Transverse colon (tissue), 4 donors: ENCODE measurements at regions not wholly inside any gene's neighbourhood (a gene's known extent, or its start where the extent isn't known, plus 50 kb on each side); places are given as distances from the start of the nearest gene placed in this dataset.

Source experiments
- DNase-seq: peaks from one replicate; pipeline ENCODE4 v3.0.0-alpha.2; 2019
- H3K27ac ChIP-seq, 4 donors: fragments of 200-600 bp; sonication (generic); 2 replicates each; pipeline ENCODE4 v1.5.1; 2016 to 2018; ENCODE audit warnings: inconsistent platforms in 4 of 4
- H3K27me3 ChIP-seq: fragments of 200-600 bp; sonication (generic); 2 replicates; pipeline ENCODE4 v1.5.1; 2017; ENCODE audit warnings: inconsistent platforms
- H3K36me3 ChIP-seq, 4 donors: fragments of 200-600 bp; sonication (generic); 2 replicates each; pipeline ENCODE4 v1.5.1; 2017 to 2019; ENCODE audit warnings: inconsistent platforms in 4 of 4
- H3K4me1 ChIP-seq, 4 donors: fragments of 200-600 bp; sonication (generic); 2 replicates each; pipeline ENCODE4 v1.5.1; 2017 to 2020; ENCODE audit warnings: inconsistent platforms in 4 of 4
- H3K4me3 ChIP-seq, 4 donors: fragments of 200-600 bp; sonication (generic); 1 replicate in 1 of 4; 2 replicates in 3 of 4; pipeline versions ENCODE4 v1.5.1 to v1.6.1; 2017 to 2019; ENCODE audit warnings: inconsistent platforms in 4 of 4
- H3K9me3 ChIP-seq, 2 donors: fragments of 200-600 bp; sonication (generic); 2 replicates each; pipeline ENCODE4 v1.5.1; 2017 to 2019; ENCODE audit warnings: inconsistent platforms in 2 of 2
- EP300 ChIP-seq: sonication (generic); formaldehyde crosslinking; IDR thresholded peaks from one replicate; pipeline ENCODE4 v1.6.1; 2017; ENCODE audit warnings: antibody characterized with exemption, low read depth
- POLR2A ChIP-seq: fragments of 450-650 bp; IDR thresholded peaks from one replicate; pipeline ENCODE4 v1.6.1; 2016; ENCODE audit warnings: antibody characterized with exemption, mild to moderate bottlenecking, moderate library complexity
- POLR2AphosphoS5 ChIP-seq, 3 donors: sonication (generic); formaldehyde crosslinking; IDR thresholded peaks; one replicate each; pipeline ENCODE4 v1.6.1; 2016; ENCODE audit warnings: antibody characterized with exemption in 3 of 3
- WGBS, 2 donors: methylation state at CpG; one replicate each; pipeline ENCODE4 v1.1.5; 2018; ENCODE audit warnings: low coverage in 1 of 2; 5-methylcytosine and 5-hydroxymethylcytosine counted together
- in situ Hi-C, 4 donors: fragments of 200-750 bp; cut with MboI; loops; one replicate each; pipeline versions ENCODE4 v1.15.0 to v1.15.1; 2017; ENCODE audit warnings: low sequenced_read_pairs in 3 of 4, low pct_ligation_motif_present in 1 of 4, low pct_unique_long_range_greater_than_20kb in 1 of 4
- intact Hi-C: fragments of 100-400 bp; cut with DNase I; formaldehyde crosslinking; loops from one replicate; pipeline ENCODE4 v1.15.1; 2023; ENCODE audit warnings: low total_unique reads
- TF ChIP-seq, protein P1 (sequence below), 5 experiments: fragments of 200-600 bp in 3 of 5; fragments of 450-650 bp in 2 of 5; sonication (generic) in 3 of 5; IDR thresholded peaks; 1 replicate in 2 of 5; 2 replicates in 3 of 5; pipeline ENCODE4 v1.5.1; 2016 to 2017; ENCODE audit warnings: antibody characterized with exemption in 5 of 5, inconsistent platforms in 3 of 5, mild to moderate bottlenecking in 2 of 5, moderate library complexity in 1 of 5

GRCh38 chr11:114845766-114846415 lies 167.6 kb downstream of the NXPE2 start:
- TF ChIP-seq POLR2A (no peak), POLR2AphosphoS5 (IDR thresholded peaks at IDR 0.05) (no peak), EP300 (no peak)
- TF ChIP-seq, protein P1, sequence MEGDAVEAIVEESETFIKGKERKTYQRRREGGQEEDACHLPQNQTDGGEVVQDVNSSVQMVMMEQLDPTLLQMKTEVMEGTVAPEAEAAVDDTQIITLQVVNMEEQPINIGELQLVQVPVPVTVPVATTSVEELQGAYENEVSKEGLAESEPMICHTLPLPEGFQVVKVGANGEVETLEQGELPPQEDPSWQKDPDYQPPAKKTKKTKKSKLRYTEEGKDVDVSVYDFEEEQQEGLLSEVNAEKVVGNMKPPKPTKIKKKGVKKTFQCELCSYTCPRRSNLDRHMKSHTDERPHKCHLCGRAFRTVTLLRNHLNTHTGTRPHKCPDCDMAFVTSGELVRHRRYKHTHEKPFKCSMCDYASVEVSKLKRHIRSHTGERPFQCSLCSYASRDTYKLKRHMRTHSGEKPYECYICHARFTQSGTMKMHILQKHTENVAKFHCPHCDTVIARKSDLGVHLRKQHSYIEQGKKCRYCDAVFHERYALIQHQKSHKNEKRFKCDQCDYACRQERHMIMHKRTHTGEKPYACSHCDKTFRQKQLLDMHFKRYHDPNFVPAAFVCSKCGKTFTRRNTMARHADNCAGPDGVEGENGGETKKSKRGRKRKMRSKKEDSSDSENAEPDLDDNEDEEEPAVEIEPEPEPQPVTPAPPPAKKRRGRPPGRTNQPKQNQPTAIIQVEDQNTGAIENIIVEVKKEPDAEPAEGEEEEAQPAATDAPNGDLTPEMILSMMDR (IDR thresholded peaks at IDR 0.05), result no peak
- Histone ChIP-seq H3K27me3 (no peaks in the 10 kb centered on the region), H3K4me3 (no peak overlapping the region), H3K27ac (no peak overlapping the region), H3K4me1 (no peaks in the 10 kb centered on the region), H3K36me3 (no peaks in the 10 kb centered on the region), H3K9me3 (no peaks in the 10 kb centered on the region)
- in situ Hi-C loops (no loop called here), intact Hi-C loops (no loop called here)
- DNase-seq, result no peak
- 56 to 72% methylated on average over 4 of the region's 4 CpGs for WGBS, 2 donors

DNA sequence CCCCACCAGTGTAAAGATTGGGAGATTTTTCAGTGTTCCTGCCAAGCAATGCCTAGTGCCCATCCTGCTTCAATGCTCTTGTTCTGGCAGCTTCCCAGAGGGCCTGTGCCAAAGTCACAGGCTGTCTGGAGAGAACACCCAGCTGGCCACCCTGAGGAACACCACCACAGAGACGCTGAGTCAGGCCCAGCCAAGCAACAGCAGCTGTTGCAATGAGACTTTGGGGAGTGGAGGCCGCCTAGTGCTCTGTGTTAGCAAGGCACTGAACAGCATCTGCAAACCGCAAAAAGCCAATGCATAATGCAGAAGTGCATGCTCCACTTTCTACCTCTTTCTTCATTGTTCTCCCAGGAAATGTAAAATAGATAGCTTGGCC lies 168.1 kb downstream of the NXPE2 start:
- Histone ChIP-seq H3K27me3 (no peaks in the 10 kb centered on the region), H3K36me3 (no peaks in the 10 kb centered on the region), H3K27ac (no peak overlapping the region), H3K4me3 (no peak overlapping the region), H3K9me3 (no peaks in the 10 kb centered on the region), H3K4me1 (no peaks in the 10 kb centered on the region)
- WGBS, 2 donors, result 57% methylated on average over 3 of the region's 3 CpGs; no CpG with 5 or more reads in 1 of the 2 donors
- DNase-seq, result no peak
- TF ChIP-seq, protein P1 (IDR thresholded peaks at IDR 0.05), result no peak
- TF ChIP-seq EP300 (no peak), POLR2A (no peak), POLR2AphosphoS5 (IDR thresholded peaks at IDR 0.05) (no peak)
- in situ Hi-C loops, result no loop called here
- intact Hi-C loops, result no loop called here

DNA sequence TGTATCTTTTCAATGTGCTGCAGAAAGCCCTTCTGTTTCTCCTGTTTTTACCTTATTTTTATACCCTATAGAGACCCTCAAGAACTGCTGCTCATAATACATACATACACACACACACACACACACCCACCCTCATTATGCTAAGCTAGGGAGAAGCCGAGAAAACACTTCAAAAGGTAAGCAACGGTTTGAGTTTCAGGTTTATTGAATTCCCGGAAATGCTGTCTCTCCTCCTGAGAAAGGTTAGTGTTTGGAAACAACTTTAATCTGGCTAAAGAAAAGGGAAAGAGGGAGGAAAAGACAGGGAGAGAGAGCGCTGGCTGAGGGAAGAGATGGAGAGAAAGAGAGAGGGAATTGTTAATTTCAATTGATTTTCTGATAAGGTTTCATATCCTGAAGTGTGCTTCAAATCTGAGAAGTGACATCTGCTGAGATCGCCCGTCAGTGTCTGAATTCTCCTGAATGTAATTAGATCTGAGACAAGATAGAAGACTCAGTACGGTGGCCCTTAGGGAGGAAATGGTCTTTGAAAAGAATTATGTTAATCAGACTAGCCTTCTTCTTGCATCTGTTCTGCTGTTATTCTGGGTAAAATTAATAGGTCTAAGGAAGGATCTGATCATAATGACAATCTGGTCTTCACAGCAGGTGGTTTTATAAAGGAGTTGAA lies 169.1 kb downstream of the NXPE2 start:
- in situ Hi-C loops, result no loop called here
- Histone ChIP-seq H3K9me3 (no peaks in the 10 kb centered on the region), H3K27me3 (no peaks in the 10 kb centered on the region), H3K36me3 (no peaks in the 10 kb centered on the region), H3K4me3 (no peak overlapping the region), H3K27ac (no peak overlapping the region), H3K4me1 (no peaks in the 10 kb centered on the region)
- WGBS, 2 donors, result 57 to 69% methylated on average over 7 of the region's 7 CpGs
- intact Hi-C loops, result no loop called here
- DNase-seq, result no peak
- TF ChIP-seq POLR2AphosphoS5 (IDR thresholded peaks at IDR 0.05) (no peak), EP300 (no peak), POLR2A (no peak)
- TF ChIP-seq, protein P1 (IDR thresholded peaks at IDR 0.05), result no peak

GRCh38 chr11:114848027-114848426 lies 169.7 kb downstream of the NXPE2 start:
- in situ Hi-C loops, result no loop called here
- TF ChIP-seq EP300, result no peak
- TF ChIP-seq POLR2A, result no peak
- no peak for TF ChIP-seq POLR2AphosphoS5 (IDR thresholded peaks at IDR 0.05)
- TF ChIP-seq, protein P1 (IDR thresholded peaks at IDR 0.05), result no peak
- Histone ChIP-seq H3K9me3 (no peaks in the 10 kb centered on the region), H3K27me3 (no peaks in the 10 kb centered on the region), H3K36me3 (no peaks in the 10 kb centered on the region), H3K4me1 (no peaks in the 10 kb centered on the region), H3K27ac (no peak overlapping the region), H3K4me3 (no peak overlapping the region)
- 53% methylated on average over 6 of the region's 6 CpGs; no CpG with 5 or more reads in 1 of the 2 donors for WGBS, 2 donors
- intact Hi-C loops, result no loop called here
- DNase-seq, result no peak
